Mononuclear cell (primary cell): ENCODE measurements at regions not wholly inside any gene's neighbourhood (a gene's known extent, or its start where the extent isn't known, plus 50 kb on each side); places are given as distances from the start of the nearest gene placed in this dataset.

Source experiments
- H3K27me3 ChIP-seq: 2 replicates; pipeline ENCODE4 v1.6.0; 2011; ENCODE audit warnings: low read length, control low read depth; ENCODE audit not compliant: insufficient read depth
- H3K4me1 ChIP-seq: 2 replicates; pipeline ENCODE4 v1.5.1; 2011; ENCODE audit warnings: mild to moderate bottlenecking, low read length, control low read depth; ENCODE audit not compliant: insufficient read depth
- H3K4me3 ChIP-seq: 2 replicates; pipeline ENCODE4 v1.5.1; 2011; ENCODE audit warnings: mild to moderate bottlenecking, low read length, moderate library complexity
- H3K9me3 ChIP-seq: 2 replicates; pipeline ENCODE4 v1.5.1; 2011; ENCODE audit warnings: low read depth, mild to moderate bottlenecking, control low read depth, low read length

GRCh38 chr18:22339913-22340312 is 77.8 kb downstream of the CTAGE1 start:
- H3K4me3 ChIP-seq: no peak overlapping the region
- H3K9me3 ChIP-seq: no peaks in the 10 kb centered on the region
- H3K27me3 ChIP-seq: no peaks in the 10 kb centered on the region
- H3K4me1 ChIP-seq: peaks cover 47% of the 10 kb centered on the region

DNA sequence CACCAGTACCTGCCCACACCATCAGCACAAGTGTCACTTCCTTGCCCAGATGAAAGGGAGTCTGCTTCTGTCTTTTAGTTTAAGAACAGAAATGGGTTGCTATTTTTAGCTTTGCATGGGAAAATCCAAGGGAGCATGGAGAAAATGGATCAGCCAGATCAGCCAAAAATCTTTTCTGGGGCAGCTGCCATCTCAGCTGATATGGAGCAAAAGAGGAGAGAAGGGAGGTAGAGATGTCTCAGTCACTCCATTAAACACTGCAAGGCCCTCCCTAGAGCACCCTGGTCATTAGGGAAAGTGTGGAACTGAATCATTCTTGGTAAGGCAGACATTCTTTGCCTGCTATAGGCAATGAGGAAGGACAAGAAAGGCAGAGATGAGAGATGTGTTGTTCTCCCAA is 79.9 kb downstream of the CTAGE1 start:
- H3K9me3 ChIP-seq: no peaks in the 10 kb centered on the region
- H3K4me3 ChIP-seq: no peak overlapping the region
- peaks cover 30% of the 10 kb centered on the region for H3K4me1 ChIP-seq
- no peaks in the 10 kb centered on the region for H3K27me3 ChIP-seq

GRCh38 chr18:22337306-22337705 is 80.4 kb downstream of the CTAGE1 start:
- Histone ChIP-seq H3K4me1 (peaks cover 27% of the 10 kb centered on the region), H3K9me3 (no peaks in the 10 kb centered on the region), H3K4me3 (no peak overlapping the region), H3K27me3 (no peaks in the 10 kb centered on the region)

DNA sequence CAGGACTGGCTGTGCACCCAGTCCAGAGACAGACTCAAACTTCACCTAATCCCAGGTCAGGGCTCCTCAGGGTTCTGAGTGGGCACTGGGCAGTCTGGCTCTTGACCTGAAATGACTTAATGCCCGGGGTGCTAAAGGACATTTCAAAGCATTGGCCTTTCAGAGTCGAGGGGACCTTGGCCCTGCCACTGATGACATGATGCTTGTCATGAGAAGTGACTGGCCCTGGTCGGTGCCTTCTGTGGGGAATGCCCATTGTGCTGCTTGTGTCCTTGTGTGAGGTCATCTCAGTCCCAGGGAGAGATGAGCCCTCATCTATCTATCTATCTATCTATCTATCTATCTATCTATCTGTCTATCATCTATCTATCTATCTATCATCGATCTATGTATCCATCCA is 81.3 kb downstream of the CTAGE1 start:
- no peaks in the 10 kb centered on the region for H3K9me3 ChIP-seq
- H3K4me3 ChIP-seq: no peak overlapping the region
- peaks cover 21% of the 10 kb centered on the region for H3K4me1 ChIP-seq
- H3K27me3 ChIP-seq: no peaks in the 10 kb centered on the region

- H3K4me3 ChIP-seq: no peak overlapping the region
- no peaks in the 10 kb centered on the region for H3K9me3 ChIP-seq
- H3K27me3 ChIP-seq: no peaks in the 10 kb centered on the region
- peaks cover 18% of the 10 kb centered on the region for H3K4me1 ChIP-seq
Observed at GRCh38 chr18:22335731-22336198, 82.0 kb downstream of the CTAGE1 start.

DNA sequence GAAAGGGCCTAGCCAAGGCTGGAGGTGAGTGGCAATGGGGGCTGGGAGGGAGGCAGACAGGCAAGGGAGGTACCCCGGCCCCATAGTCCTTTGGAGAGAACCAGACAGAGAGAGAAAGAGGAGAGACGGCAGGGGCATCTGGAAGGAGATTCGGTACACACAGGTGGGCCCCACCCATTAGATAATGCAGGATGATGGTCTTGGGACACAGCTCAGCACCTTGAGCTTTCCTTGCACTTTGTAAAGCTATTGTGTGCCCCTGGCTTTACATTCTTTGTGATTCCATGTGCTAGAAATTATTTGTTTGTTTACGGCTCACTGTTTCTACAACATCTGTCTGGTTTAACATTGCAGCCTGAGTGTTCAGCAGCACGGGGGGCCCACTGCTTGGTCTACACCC is 83.1 kb downstream of the CTAGE1 start:
- no peaks in the 10 kb centered on the region for H3K9me3 ChIP-seq
- no peak overlapping the region for H3K4me3 ChIP-seq
- H3K27me3 ChIP-seq: no peaks in the 10 kb centered on the region
- H3K4me1 ChIP-seq: peaks cover 18% of the 10 kb centered on the region

DNA sequence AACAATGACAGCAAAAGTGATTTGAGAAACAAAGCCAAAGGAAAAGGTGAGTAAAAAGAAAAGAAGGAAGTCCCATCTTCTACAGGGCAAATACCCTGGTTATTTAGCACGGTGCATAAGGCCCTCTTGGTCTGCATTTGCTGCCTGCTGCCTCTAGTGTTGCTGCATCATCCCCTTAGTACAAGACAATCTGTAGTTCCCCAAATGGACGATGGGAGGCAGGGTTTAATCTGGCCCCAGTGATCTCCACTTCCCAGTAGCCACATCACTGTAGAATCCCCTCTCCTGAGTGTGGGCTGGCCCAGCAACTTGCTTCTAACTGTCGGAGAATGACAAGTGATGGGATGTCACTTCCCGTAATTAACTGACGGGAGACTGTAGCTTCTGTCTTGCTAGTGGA is 85.1 kb downstream of the CTAGE1 start:
- Histone ChIP-seq H3K9me3 (no peaks in the 10 kb centered on the region), H3K4me3 (no peak overlapping the region), H3K27me3 (no peaks in the 10 kb centered on the region), H3K4me1 (peaks cover 7% of the 10 kb centered on the region)

DNA sequence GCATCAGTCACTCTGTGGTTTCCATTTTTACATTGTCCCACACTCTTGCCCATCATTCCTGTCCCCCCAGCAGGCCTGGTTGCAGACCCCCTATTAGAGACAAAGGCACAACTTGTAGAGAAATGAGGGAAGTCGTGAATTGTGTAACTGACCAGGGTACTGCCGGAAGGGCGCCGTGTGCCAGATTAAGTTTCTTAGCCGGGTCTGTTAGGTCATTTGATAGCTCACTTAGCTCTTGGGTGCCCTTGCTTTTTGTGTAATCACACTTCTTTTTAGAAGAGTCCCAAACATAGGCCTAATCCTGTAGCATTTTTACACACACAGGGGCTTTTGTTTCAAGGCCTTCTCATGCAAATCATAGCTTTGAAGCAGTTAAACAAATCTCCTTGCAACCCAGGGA is 87.2 kb downstream of the CTAGE1 start:
- peaks cover 5% of the 10 kb centered on the region for H3K4me1 ChIP-seq
- H3K4me3 ChIP-seq: no peak overlapping the region
- no peaks in the 10 kb centered on the region for H3K9me3 ChIP-seq
- no peaks in the 10 kb centered on the region for H3K27me3 ChIP-seq

GRCh38 chr18:22325396-22325795 is 92.3 kb downstream of the CTAGE1 start:
- H3K4me1 ChIP-seq: peaks cover 51% of the 10 kb centered on the region
- no peaks in the 10 kb centered on the region for H3K27me3 ChIP-seq
- no peak overlapping the region for H3K4me3 ChIP-seq
- H3K9me3 ChIP-seq: no peaks in the 10 kb centered on the region

- peaks cover 57% of the 10 kb centered on the region for H3K4me1 ChIP-seq
- no peaks in the 10 kb centered on the region for H3K9me3 ChIP-seq
- H3K4me3 ChIP-seq: peak overlapping the region; percentile 24
- no peaks in the 10 kb centered on the region for H3K27me3 ChIP-seq
Observed at GRCh38 chr18:22324191-22325131, 93.3 kb downstream of the CTAGE1 start.

DNA sequence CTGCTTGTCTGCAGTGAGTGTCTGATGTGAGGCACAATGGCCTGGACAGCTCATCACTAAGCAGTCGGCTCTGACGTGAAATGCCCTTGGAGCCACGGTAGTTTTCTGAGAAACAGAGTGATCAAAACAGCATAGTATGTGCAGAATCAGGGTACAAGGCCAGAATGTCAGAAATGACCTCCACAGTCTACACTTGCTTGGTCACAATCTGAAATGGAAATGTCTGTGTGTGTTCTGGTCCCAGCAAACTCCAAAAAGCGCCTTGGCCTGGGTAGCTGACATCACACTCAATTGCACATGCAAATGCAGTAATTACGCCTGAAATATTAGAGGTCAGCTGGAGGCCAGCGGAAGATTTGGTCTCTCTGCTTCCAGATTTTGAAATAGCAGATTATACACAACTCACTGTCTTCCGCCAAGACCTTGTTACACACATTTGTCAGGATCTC is 95.4 kb downstream of the CTAGE1 start:
- H3K9me3 ChIP-seq: no peaks in the 10 kb centered on the region
- peaks cover 69% of the 10 kb centered on the region for H3K4me1 ChIP-seq
- H3K27me3 ChIP-seq: no peaks in the 10 kb centered on the region
- no peak overlapping the region for H3K4me3 ChIP-seq

GRCh38 chr18:22320771-22321170 is 96.9 kb downstream of the CTAGE1 start:
- Histone ChIP-seq H3K9me3 (no peaks in the 10 kb centered on the region), H3K4me1 (peaks cover 67% of the 10 kb centered on the region), H3K4me3 (no peak overlapping the region), H3K27me3 (no peaks in the 10 kb centered on the region)

GRCh38 chr18:22320155-22320554 is 97.6 kb downstream of the CTAGE1 start:
- H3K4me3 ChIP-seq: no peak overlapping the region
- H3K27me3 ChIP-seq: no peaks in the 10 kb centered on the region
- H3K4me1 ChIP-seq: peaks cover 61% of the 10 kb centered on the region
- no peaks in the 10 kb centered on the region for H3K9me3 ChIP-seq

DNA sequence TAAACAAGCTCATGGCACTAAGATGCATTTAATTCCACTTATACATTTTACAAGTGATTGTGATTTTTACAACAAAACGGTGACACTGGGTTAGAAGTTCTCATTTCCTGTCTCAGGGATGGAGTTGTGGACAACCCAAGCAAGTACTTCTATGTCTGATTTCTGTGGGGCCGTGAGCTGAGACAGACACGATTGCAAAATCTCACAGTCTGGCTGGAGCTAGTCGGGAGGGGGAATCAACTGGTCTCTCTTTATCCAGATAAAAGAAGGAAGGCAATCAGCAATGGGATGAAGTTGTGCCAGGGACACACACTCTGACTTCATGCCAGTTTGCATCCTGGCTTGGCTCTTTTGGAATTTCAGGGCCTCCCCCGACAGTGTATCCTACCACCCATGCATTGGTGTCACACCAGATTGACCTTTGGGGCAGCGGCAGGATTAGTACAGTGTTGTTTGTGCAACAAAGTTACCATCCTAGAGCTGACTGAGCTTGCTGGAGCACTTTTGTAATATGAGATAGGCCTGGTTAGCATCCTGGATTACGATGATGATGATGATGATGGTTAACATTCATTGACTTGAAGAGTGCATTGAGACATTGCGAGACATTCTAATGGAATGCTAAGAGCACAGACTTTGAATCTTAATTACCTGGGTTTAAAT is 98.8 kb downstream of the CTAGE1 start:
- no peak overlapping the region for H3K4me3 ChIP-seq
- H3K4me1 ChIP-seq: peaks cover 48% of the 10 kb centered on the region

GRCh38 chr18:22314420-22314819 is 103.3 kb downstream of the CTAGE1 start:
- Histone ChIP-seq H3K4me1 (peaks cover 12% of the 10 kb centered on the region), H3K9me3 (no peaks in the 10 kb centered on the region), H3K4me3 (no peak overlapping the region)

More for the DNA sequence above, 98.8 kb downstream of the CTAGE1 start:
- H3K27me3 ChIP-seq: no peaks in the 10 kb centered on the region
- no peaks in the 10 kb centered on the region for H3K9me3 ChIP-seq

More at GRCh38 chr18:22314420-22314819, 103.3 kb downstream of the CTAGE1 start:
- H3K27me3 ChIP-seq: no peaks in the 10 kb centered on the region
